BLaER1 treated with 17β-estradiol and CSF1 and Interleukin-3, amounts not matched to agents 10 nM and 100 nM (cell line): ENCODE measurements at regions not wholly inside any gene's neighbourhood (a gene's known extent, or its start where the extent isn't known, plus 50 kb on each side); places are given as distances from the start of the nearest gene placed in this dataset.

Source experiments
- H3K27ac ChIP-seq, 11 experiments: shearing (Covaris generic); formaldehyde crosslinking; 2 replicates each; pipeline ENCODE4 v1.8.1; 2022
- H3K27me3 ChIP-seq, 11 experiments: shearing (Covaris generic); formaldehyde crosslinking; 2 replicates each; pipeline ENCODE4 v1.8.1; 2022
- H3K36me3 ChIP-seq, 11 experiments: shearing (Covaris generic); formaldehyde crosslinking; 2 replicates each; pipeline ENCODE4 v1.8.1; 2022
- H3K4me1 ChIP-seq, 10 experiments: shearing (Covaris generic); formaldehyde crosslinking; 2 replicates each; pipeline ENCODE4 v1.8.1; 2022
- H3K4me2 ChIP-seq, 11 experiments: shearing (Covaris generic); formaldehyde crosslinking; 2 replicates each; pipeline ENCODE4 v1.8.1; 2022
- H3K4me3 ChIP-seq, 10 experiments: shearing (Covaris generic); formaldehyde crosslinking; 2 replicates each; pipeline ENCODE4 v1.8.1; 2022
- H3K9ac ChIP-seq, 11 experiments: shearing (Covaris generic); formaldehyde crosslinking; 2 replicates each; pipeline ENCODE4 v1.8.1; 2022
- H3K9me3 ChIP-seq, 11 experiments: shearing (Covaris generic); formaldehyde crosslinking; replicated peaks in 1 of 11; 2 replicates each; pipeline ENCODE4 v1.8.1; 2022
- H4K20me1 ChIP-seq, 11 experiments: shearing (Covaris generic); formaldehyde crosslinking; 2 replicates each; pipeline ENCODE4 v1.8.1; 2022
- Cebpa-rat ChIP-seq, 11 experiments: shearing (Covaris generic); IDR thresholded peaks; 2 replicates each; pipeline ENCODE4 v1.8.1; 2022

DNA sequence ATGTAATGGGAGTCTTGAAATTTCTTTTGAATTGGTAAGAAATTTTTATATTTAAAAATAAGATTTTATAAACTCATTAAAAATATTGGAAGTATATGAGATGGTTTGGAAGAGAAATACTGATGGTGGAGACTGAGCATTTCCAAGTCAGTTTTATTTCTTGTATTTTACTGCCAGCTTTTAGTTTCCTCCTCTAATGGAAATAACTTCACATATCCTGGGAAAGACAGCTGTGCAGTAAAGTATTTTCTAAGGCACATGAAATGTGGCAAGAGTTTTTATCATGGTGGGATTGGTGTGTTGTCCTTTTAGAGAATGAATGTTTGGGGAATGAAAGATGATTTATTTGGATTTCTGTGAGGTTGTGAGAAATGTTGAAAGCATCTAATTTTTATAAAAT is 346.9 kb upstream of the RGS6 start:
- peaks cover 0 to 11% (median 0%) of the 10 kb centered on the region in 11 experiments; a peak in 1 of 22 replicates for H3K9me3 ChIP-seq
- H3K4me1 ChIP-seq, result peaks cover 0 to 76% (median 25%) of the 10 kb centered on the region in 10 experiments; a peak in 12 of 20 replicates
- no peak overlapping the region for H3K27ac ChIP-seq
- H4K20me1 ChIP-seq, result peaks cover 0 to 98% (median 0%) of the 10 kb centered on the region in 11 experiments; a peak in 5 of 22 replicates
- H3K36me3 ChIP-seq, result peaks cover 0 to 21% (median 12%) of the 10 kb centered on the region in 11 experiments; a peak in 12 of 22 replicates
- no peak overlapping the region for H3K9ac ChIP-seq
- no peaks in the 10 kb centered on the region; a peak in 1 of 22 replicates for H3K27me3 ChIP-seq
- no peak overlapping the region for H3K4me3 ChIP-seq
- H3K4me2 ChIP-seq, result 0 out of 22 replicates have a peak overlapping the region, but pooled peaks of 1 of the 11 experiments have one; percentile 36
- no peak for TF ChIP-seq Cebpa-rat (IDR thresholded peaks at IDR 0.05)

DNA sequence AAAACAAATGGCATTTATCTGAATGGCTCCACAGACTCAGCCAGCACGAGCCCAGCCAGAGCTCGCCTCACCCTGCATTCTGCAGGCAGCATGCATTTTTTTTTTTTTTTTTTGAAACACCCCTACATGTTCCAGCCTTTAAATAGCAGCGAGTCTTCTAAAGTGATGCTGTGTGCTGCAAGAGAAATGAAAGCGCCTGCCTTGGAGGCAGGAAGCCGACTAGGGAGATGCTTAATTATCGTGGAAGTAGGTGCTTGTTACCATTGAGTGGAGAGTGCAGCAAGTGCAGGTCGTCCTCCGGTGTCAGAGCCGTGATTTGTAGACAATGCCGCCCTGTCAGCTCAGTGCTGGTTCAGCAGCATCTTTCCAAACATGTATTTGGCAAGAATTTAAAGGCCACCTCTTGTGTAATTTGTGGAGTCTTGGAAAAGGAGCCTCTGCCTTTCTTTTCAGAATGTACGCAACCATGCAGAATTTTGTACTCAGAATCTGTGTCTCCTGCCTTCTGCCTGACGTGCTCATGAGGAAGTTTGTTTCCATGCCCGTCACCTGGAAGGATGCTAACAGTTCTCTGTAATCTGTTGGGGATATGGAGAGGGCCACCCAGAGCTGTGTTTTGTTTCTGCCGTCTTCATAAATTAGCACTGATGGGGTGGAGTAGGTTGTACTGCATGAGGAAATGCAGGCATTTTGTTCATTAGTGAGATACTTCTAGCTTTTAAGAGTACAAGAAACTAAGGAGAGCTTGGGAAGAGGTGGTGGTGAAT is 345.9 kb upstream of the RGS6 start:
- TF ChIP-seq Cebpa-rat (IDR thresholded peaks at IDR 0.05), result no peak
- Histone ChIP-seq H3K4me3 (no peak overlapping the region), H4K20me1 (peaks cover 0 to 98% (median 0%) of the 10 kb centered on the region in 11 experiments; a peak in 9 of 22 replicates), H3K36me3 (peaks cover 0 to 31% (median 12%) of the 10 kb centered on the region in 11 experiments; a peak in 12 of 22 replicates), H3K4me1 (peaks cover 0 to 85% (median 25%) of the 10 kb centered on the region in 10 experiments; a peak in 12 of 20 replicates), H3K4me2 (peak overlapping the region in 1 of 11 experiments; percentile 36; a peak in 1 of 22 replicates), H3K27me3 (no peaks in the 10 kb centered on the region; a peak in 1 of 22 replicates), H3K27ac (no peak overlapping the region), H3K9ac (no peak overlapping the region), H3K9me3 (peaks cover 0 to 11% (median 0%) of the 10 kb centered on the region in 11 experiments; a peak in 2 of 22 replicates)

DNA sequence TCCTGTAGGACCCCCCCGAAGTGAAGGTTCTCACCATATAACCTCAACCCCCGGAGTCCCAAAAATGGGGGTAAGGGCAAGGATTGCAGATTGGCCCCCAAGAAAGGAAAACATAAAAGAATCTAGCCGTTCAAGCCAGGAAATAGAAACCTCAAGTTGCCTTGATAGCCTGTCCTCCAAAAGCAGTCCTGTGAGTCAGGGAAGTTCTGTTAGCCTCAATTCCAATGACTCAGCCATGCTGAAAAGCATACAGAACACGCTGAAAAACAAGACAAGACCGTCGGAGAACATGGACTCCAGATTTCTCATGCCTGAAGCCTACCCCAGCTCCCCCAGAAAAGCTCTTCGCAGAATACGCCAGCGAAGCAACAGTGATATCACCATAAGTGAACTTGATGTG is 344.2 kb upstream of the RGS6 start:
- H3K4me1 ChIP-seq, result peaks cover 11 to 84% (median 25%) of the 10 kb centered on the region in 10 experiments
- no peak for TF ChIP-seq Cebpa-rat (IDR thresholded peaks at IDR 0.05)
- no peak overlapping the region for H3K9ac ChIP-seq

DNA sequence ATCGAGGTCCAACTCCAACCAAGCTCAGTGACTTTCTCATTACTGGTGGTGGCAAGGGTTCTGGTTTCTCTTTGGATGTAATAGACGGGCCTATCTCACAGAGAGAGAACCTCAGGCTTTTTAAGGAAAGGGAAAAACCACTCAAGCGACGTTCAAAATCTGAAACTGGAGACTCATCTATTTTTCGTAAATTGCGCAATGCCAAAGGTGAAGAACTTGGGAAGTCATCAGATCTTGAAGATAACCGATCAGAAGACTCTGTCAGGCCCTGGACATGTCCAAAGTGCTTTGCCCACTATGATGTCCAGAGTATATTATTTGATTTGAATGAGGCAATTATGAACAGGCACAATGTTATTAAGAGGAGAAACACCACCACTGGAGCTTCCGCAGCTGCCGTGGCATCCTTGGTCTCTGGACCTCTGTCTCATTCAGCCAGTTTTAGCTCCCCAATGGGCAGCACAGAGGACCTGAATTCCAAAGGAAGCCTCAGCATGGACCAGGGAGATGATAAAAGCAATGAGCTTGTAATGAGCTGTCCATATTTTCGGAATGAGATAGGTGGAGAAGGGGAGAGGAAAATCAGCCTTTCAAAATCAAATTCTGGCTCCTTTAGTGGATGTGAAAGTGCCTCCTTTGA is 343.5 kb upstream of the RGS6 start:
- peaks cover 0 to 42% (median 15%) of the 10 kb centered on the region in 11 experiments; a peak in 13 of 22 replicates for H3K36me3 ChIP-seq
- H3K9ac ChIP-seq, result no peak overlapping the region
- peaks cover 0 to 11% (median 0%) of the 10 kb centered on the region in 11 experiments; a peak in 2 of 22 replicates for H3K9me3 ChIP-seq
- peak; percentile 13 to 95 (median 75); a peak in 18 of 22 replicates for TF ChIP-seq Cebpa-rat (IDR thresholded peaks at IDR 0.05)
- H3K27ac ChIP-seq, result no peak overlapping the region
- H3K27me3 ChIP-seq, result no peaks in the 10 kb centered on the region; a peak in 1 of 22 replicates
- peak overlapping the region in 4 of 11 experiments; percentile 27 to 53 (median 44); a peak in 6 of 22 replicates for H3K4me2 ChIP-seq
- H3K4me3 ChIP-seq, result no peak overlapping the region
- H4K20me1 ChIP-seq, result peaks cover 0 to 98% (median 10%) of the 10 kb centered on the region in 11 experiments; a peak in 11 of 22 replicates
- peaks cover 11 to 77% (median 19%) of the 10 kb centered on the region in 10 experiments for H3K4me1 ChIP-seq

More for the DNA sequence above, 344.2 kb upstream of the RGS6 start:
- H3K36me3 ChIP-seq, result peaks cover 0 to 35% (median 12%) of the 10 kb centered on the region in 11 experiments; a peak in 12 of 22 replicates
- no peak overlapping the region for H3K4me3 ChIP-seq
- H3K9me3 ChIP-seq, result peaks cover 0 to 11% (median 0%) of the 10 kb centered on the region in 11 experiments; a peak in 2 of 22 replicates
- peak overlapping the region in 5 of 11 experiments; percentile 27 to 53 (median 38); a peak in 8 of 22 replicates for H3K4me2 ChIP-seq
- no peak overlapping the region for H3K27ac ChIP-seq
- H4K20me1 ChIP-seq, result peaks cover 0 to 98% (median 7%) of the 10 kb centered on the region in 11 experiments; a peak in 10 of 22 replicates
- H3K27me3 ChIP-seq, result no peaks in the 10 kb centered on the region; a peak in 1 of 22 replicates

DNA sequence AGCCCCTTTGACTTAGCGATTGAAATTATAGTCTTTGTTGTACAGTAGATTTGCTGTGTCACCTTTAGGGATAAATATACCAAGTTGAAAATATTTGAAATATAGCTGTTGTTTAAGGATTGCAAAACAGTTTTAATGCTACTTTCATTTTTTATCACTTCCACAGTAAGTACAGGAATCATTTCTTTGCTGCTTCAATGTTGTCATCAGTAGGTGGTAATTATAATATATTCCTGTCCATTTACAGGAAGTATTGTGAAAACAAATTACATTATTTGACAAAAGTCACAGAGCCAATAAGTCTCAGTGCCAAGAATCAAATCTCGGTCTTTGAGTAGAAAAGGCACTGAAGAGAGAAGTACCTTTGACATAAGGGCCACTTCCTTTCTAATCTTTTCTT is 342.6 kb upstream of the RGS6 start:
- peaks cover 0 to 11% (median 0%) of the 10 kb centered on the region in 11 experiments; a peak in 2 of 22 replicates for H3K9me3 ChIP-seq
- H3K4me1 ChIP-seq, result peaks cover 11 to 68% (median 15%) of the 10 kb centered on the region in 10 experiments
- H3K9ac ChIP-seq, result no peak overlapping the region
- peaks cover 0 to 48% (median 15%) of the 10 kb centered on the region in 11 experiments; a peak in 13 of 22 replicates for H3K36me3 ChIP-seq
- no peak overlapping the region for H3K4me3 ChIP-seq
- H3K4me2 ChIP-seq, result peak overlapping the region in 2 of 11 experiments; percentile 47 to 53; a peak in 4 of 22 replicates
- no peak for TF ChIP-seq Cebpa-rat (IDR thresholded peaks at IDR 0.05)
- no peak overlapping the region for H3K27ac ChIP-seq
- H4K20me1 ChIP-seq, result peaks cover 0 to 98% (median 15%) of the 10 kb centered on the region in 11 experiments; a peak in 11 of 22 replicates
- no peaks in the 10 kb centered on the region; a peak in 1 of 22 replicates for H3K27me3 ChIP-seq

DNA sequence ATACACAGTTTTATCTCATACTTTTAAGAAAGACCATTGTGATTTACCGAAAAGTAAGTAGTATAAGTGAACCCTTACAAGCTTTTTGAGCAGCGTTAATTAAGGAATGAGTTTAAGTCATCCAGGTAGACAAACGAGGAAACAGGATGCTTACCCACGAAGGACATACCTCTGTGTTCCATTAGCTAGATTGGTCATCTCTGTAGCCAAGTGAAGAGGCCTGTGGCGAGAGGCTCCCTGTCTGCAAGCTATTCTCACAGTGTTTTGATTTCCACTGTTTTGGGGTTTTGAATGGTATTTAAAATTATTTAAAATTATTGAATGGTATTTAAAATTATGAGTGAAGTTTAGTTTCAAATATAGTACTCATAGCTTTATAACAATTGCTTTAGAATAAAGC is 342.1 kb upstream of the RGS6 start:
- no peak overlapping the region for H3K9ac ChIP-seq
- H3K4me1 ChIP-seq, result peaks cover 12 to 66% (median 15%) of the 10 kb centered on the region in 10 experiments
- H3K4me2 ChIP-seq, result peak overlapping the region in 2 of 11 experiments; percentile 14 to 47; a peak in 2 of 22 replicates
- no peak for TF ChIP-seq Cebpa-rat (IDR thresholded peaks at IDR 0.05)
- H3K36me3 ChIP-seq, result peaks cover 0 to 52% (median 15%) of the 10 kb centered on the region in 11 experiments; a peak in 14 of 22 replicates
- H3K27me3 ChIP-seq, result no peaks in the 10 kb centered on the region; a peak in 1 of 22 replicates
- H3K27ac ChIP-seq, result 0 out of 22 replicates have a peak overlapping the region, but pooled peaks of 1 of the 11 experiments have one; percentile 7
- H3K4me3 ChIP-seq, result no peak overlapping the region
- peaks cover 0 to 11% (median 0%) of the 10 kb centered on the region in 11 experiments; a peak in 2 of 22 replicates for H3K9me3 ChIP-seq
- peaks cover 0 to 100% (median 20%) of the 10 kb centered on the region in 11 experiments; a peak in 11 of 22 replicates for H4K20me1 ChIP-seq

DNA sequence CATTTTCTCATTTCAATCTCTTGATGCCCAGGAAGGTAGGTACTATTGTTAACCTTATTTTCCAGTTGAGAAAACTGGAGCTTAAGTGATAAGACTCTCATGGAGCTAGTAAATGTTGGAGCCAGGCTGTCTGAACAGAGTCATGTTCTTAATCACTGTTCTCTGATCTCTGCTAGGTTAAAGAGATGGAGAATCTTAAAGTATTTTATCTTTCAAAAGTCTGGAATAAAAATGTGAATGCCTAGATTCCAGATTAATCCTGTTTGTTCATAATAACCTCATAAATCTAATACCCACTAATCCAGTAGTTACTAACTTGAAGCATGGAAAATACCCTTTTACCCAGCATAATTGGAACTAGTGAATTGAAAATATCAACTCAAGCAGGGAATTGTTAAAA is 341.0 kb upstream of the RGS6 start:
- peak overlapping the region in 4 of 11 experiments; percentile 17 to 64 (median 60); a peak in 6 of 22 replicates for H3K4me2 ChIP-seq
- H4K20me1 ChIP-seq, result peaks cover 0 to 100% (median 31%) of the 10 kb centered on the region in 11 experiments; a peak in 11 of 22 replicates
- H3K27ac ChIP-seq, result no peak overlapping the region
- no peak overlapping the region for H3K9ac ChIP-seq
- TF ChIP-seq Cebpa-rat (IDR thresholded peaks at IDR 0.05), result no peak
- no peaks in the 10 kb centered on the region; a peak in 1 of 22 replicates for H3K27me3 ChIP-seq
- H3K9me3 ChIP-seq, result peaks cover 0 to 11% (median 0%) of the 10 kb centered on the region in 11 experiments; a peak in 2 of 22 replicates
- peaks cover 12 to 59% (median 15%) of the 10 kb centered on the region in 10 experiments for H3K4me1 ChIP-seq
- peaks cover 0 to 63% (median 18%) of the 10 kb centered on the region in 11 experiments; a peak in 14 of 22 replicates for H3K36me3 ChIP-seq
- no peak overlapping the region for H3K4me3 ChIP-seq

DNA sequence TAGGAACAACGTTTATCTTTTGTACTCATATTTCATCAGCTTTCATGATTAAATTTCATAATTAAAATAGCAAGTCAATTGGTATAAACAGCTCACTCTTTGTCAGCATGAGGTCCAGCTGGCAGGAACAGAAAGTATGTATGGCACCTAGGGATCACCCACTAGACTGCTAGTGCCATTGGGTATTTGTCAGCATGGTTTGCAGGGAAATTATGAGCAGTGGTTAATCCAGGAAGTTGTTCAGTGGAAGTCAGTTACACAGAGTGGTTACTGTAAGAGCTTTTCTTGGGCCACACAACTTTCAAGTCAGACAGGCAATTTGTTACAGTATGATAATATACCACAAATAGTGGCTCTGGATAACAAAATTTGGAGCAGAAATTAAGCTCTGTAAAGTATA is 340.3 kb upstream of the RGS6 start:
- Histone ChIP-seq H3K27ac (0 out of 22 replicates have a peak overlapping the region, but pooled peaks of 1 of the 11 experiments have one; percentile 20), H3K9ac (no peak overlapping the region), H3K4me1 (peaks cover 12 to 64% (median 15%) of the 10 kb centered on the region in 10 experiments), H3K4me2 (peak overlapping the region; percentile 4 to 64 (median 50); a peak in 15 of 22 replicates), H4K20me1 (peaks cover 0 to 100% (median 33%) of the 10 kb centered on the region in 11 experiments; a peak in 11 of 22 replicates), H3K27me3 (no peaks in the 10 kb centered on the region), H3K9me3 (peaks cover 0 to 11% (median 0%) of the 10 kb centered on the region in 11 experiments; a peak in 2 of 22 replicates), H3K36me3 (peaks cover 0 to 70% (median 18%) of the 10 kb centered on the region in 11 experiments; a peak in 14 of 22 replicates), H3K4me3 (no peak overlapping the region)
- TF ChIP-seq Cebpa-rat (IDR thresholded peaks at IDR 0.05), result no peak
